ENCODE measurements at regions not wholly inside any gene's neighbourhood (a gene's known extent, or its start where the extent isn't known, plus 50 kb on each side); places are given as distances from the start of the nearest gene placed in this dataset.

DNA sequence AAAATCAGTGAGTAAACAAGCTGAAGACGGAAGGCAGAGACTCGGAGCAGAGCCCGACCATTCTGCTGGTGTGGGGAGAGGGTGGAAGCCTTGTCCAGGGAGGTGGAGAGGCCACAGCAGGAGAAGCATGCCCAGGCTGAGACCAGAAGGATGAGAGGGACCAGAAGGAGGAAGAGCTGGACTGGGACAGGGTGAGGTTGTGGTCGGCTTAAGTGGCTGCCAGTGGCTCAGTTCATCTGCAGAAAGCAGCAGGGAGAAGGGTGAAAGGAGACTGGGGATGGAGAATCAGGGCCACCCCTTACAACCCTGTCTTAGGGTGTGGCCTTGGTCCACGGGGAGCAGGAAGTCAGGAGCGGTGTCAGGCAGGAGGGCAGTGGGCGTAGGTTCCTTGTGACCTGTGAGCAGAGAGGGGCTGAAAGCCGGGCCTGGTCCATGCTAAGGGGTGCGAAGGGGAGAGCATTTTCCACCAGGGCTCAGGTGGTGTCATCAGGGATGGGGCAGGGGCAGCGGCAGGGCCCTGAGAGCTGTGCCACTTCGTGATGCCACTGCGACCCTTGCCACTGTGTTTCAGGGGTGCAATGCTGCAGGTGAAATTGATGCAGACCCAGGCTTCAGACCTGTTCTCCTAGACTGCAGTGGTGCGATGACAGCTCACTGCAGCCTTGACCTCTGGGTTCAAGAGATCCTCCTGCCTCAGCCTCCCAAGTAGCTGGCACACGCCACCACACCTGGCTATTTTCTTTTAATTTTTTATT is 81.1 kb downstream of the TTLL2 start:
- TF ChIP-seq, protein P1, sequence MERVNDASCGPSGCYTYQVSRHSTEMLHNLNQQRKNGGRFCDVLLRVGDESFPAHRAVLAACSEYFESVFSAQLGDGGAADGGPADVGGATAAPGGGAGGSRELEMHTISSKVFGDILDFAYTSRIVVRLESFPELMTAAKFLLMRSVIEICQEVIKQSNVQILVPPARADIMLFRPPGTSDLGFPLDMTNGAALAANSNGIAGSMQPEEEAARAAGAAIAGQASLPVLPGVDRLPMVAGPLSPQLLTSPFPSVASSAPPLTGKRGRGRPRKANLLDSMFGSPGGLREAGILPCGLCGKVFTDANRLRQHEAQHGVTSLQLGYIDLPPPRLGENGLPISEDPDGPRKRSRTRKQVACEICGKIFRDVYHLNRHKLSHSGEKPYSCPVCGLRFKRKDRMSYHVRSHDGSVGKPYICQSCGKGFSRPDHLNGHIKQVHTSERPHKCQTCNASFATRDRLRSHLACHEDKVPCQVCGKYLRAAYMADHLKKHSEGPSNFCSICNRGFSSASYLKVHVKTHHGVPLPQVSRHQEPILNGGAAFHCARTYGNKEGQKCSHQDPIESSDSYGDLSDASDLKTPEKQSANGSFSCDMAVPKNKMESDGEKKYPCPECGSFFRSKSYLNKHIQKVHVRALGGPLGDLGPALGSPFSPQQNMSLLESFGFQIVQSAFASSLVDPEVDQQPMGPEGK (CRISPR knock-in tag; IDR thresholded peaks at IDR 0.05; ENCODE audit: borderline replicate concordance), result no peak
- TF ChIP-seq TOX (CRISPR knock-in tag; IDR thresholded peaks at IDR 0.05; ENCODE audit: borderline replicate concordance) (no peak), ZFP3 (CRISPR knock-in tag; IDR thresholded peaks at IDR 0.05) (no peak), ZFP30 (CRISPR knock-in tag; IDR thresholded peaks at IDR 0.05) (no peak), CSDC2 (CRISPR knock-in tag; IDR thresholded peaks at IDR 0.05) (no peak), PPARA (CRISPR knock-in tag; IDR thresholded peaks at IDR 0.05; ENCODE audit: borderline replicate concordance) (no peak), OSR1 (CRISPR knock-in tag; IDR thresholded peaks at IDR 0.05) (no peak), ARNTL (CRISPR knock-in tag; IDR thresholded peaks at IDR 0.05; ENCODE audit: borderline replicate concordance, low read depth) (no peak)
- TF ChIP-seq, protein P2, sequence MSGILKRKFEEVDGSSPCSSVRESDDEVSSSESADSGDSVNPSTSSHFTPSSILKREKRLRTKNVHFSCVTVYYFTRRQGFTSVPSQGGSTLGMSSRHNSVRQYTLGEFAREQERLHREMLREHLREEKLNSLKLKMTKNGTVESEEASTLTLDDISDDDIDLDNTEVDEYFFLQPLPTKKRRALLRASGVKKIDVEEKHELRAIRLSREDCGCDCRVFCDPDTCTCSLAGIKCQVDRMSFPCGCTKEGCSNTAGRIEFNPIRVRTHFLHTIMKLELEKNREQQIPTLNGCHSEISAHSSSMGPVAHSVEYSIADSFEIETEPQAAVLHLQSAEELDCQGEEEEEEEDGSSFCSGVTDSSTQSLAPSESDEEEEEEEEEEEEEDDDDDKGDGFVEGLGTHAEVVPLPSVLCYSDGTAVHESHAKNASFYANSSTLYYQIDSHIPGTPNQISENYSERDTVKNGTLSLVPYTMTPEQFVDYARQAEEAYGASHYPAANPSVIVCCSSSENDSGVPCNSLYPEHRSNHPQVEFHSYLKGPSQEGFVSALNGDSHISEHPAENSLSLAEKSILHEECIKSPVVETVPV (CRISPR knock-in tag; IDR thresholded peaks at IDR 0.05), result no peak
- TF ChIP-seq, protein P3, sequence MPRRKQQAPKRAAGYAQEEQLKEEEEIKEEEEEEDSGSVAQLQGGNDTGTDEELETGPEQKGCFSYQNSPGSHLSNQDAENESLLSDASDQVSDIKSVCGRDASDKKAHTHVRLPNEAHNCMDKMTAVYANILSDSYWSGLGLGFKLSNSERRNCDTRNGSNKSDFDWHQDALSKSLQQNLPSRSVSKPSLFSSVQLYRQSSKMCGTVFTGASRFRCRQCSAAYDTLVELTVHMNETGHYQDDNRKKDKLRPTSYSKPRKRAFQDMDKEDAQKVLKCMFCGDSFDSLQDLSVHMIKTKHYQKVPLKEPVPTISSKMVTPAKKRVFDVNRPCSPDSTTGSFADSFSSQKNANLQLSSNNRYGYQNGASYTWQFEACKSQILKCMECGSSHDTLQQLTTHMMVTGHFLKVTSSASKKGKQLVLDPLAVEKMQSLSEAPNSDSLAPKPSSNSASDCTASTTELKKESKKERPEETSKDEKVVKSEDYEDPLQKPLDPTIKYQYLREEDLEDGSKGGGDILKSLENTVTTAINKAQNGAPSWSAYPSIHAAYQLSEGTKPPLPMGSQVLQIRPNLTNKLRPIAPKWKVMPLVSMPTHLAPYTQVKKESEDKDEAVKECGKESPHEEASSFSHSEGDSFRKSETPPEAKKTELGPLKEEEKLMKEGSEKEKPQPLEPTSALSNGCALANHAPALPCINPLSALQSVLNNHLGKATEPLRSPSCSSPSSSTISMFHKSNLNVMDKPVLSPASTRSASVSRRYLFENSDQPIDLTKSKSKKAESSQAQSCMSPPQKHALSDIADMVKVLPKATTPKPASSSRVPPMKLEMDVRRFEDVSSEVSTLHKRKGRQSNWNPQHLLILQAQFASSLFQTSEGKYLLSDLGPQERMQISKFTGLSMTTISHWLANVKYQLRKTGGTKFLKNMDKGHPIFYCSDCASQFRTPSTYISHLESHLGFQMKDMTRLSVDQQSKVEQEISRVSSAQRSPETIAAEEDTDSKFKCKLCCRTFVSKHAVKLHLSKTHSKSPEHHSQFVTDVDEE (CRISPR knock-in tag; IDR thresholded peaks at IDR 0.05), result no peak

Measured in SK-N-SH treated with all-trans-retinoic acid at 6 μM for 48 hours (cell line).